Peyer's patch (tissue), 4 donors: ENCODE measurements at regions not wholly inside any gene's neighbourhood (a gene's known extent, or its start where the extent isn't known, plus 50 kb on each side); places are given as distances from the start of the nearest gene placed in this dataset.

Source experiments
- CTCF ChIP-seq, 6 experiments: fragments of 450-650 bp in 4 of 6; fragments of 200-600 bp in 2 of 6; sonication (generic) in 1 of 6; IDR thresholded peaks; one replicate each; pipeline ENCODE4 v1.5.1; 2017 to 2019; ENCODE audit warnings: antibody characterized with exemption in 6 of 6, mild to moderate bottlenecking in 3 of 6, moderate library complexity in 1 of 6
- POLR2A ChIP-seq, 2 donors: fragments of 450-650 bp; IDR thresholded peaks; one replicate each; pipeline ENCODE4 v1.5.1; 2017; ENCODE audit warnings: antibody characterized with exemption in 2 of 2, mild to moderate bottlenecking in 2 of 2, moderate library complexity in 2 of 2

DNA sequence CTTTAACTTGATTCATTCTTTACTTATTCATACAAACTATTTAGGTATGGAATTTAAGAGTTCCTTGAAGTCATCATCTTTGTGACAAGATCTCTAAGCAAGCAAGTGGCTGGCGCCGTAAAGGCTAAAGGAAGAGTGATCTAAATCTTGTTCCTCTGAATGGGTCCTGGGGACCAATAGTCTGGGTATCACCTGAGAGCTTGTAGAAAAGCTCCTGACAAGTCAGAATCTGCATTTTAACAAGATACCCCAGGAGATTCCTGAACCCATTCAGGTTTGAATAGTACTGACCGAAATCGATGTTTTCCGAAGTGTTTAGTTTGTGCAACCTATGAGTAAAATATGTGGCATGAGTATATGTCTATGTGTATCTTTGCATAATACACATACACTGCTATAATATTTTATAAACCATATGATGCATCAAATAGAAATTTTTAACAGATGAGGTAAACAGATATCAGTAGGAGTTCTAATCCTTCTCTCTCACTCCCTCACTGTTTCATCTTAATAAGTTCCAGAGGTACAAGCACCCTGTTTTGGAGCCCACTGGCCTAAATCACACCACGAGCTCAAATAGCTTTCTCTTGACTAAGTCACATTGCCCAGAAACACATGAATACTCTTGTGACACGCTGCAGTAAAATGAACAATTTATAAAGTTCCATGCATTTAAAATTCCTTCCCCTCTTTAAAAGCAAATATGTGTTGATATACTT, 170.0 kb downstream of the RELL1 start:
- no peak for TF ChIP-seq POLR2A (IDR thresholded peaks at IDR 0.05)
- no peak for TF ChIP-seq CTCF (IDR thresholded peaks at IDR 0.05)
